PC-3 (cell line): ENCODE measurements at regions not wholly inside any gene's neighbourhood (a gene's known extent, or its start where the extent isn't known, plus 50 kb on each side); places are given as distances from the start of the nearest gene placed in this dataset.

Source experiments
- ATAC-seq: fragments of 200-7000 bp; cut with Tn5 transposase; 2 replicates; pipeline ENCODE4 v1.9.1; 2020; ENCODE audit warnings: mild to moderate bottlenecking, moderate library complexity
- BruUV-seq: library from RNA; stranded (reverse); fragments of 400-500 nt; replicated peaks from 2 replicates; lab custom pipeline; 2021; lab: Mats Ljungman, UMichigan
- CTCF ChIA-PET: fragments of 300-600 bp; sonication (Branson Sonifier 250); formaldehyde crosslinking; loops from one replicate; lab custom pipeline; 2022; ENCODE audit warnings: antibody characterized with exemption; lab: Charles Lee
- POLR2A ChIA-PET: fragments of 300-600 bp; sonication (Branson Sonifier 250); formaldehyde crosslinking; loops from one replicate; lab custom pipeline; 2022; ENCODE audit warnings: antibody characterized with exemption; ENCODE audit not compliant: unreplicated experiment; lab: Charles Lee
- DNase-seq: peaks from one replicate; pipeline ENCODE4 v3.0.0-alpha.2; 2015
- H2AFZ ChIP-seq: fragments of 300-600 bp; sonication (generic); 2 replicates; pipeline ENCODE4 v1.6.0; 2016; ENCODE audit warnings: antibody characterized with exemption, low read length
- H3F3A ChIP-seq: fragments of 300-600 bp; sonication (generic); one replicate; pipeline ENCODE4 v1.6.0; 2017; ENCODE audit warnings: antibody characterized with exemption, low read length, control low read depth, mild to moderate bottlenecking; ENCODE audit not compliant: unreplicated experiment
- H3K27ac ChIP-seq: fragments of 300-600 bp; sonication (generic); 2 replicates; pipeline ENCODE4 v1.5.1; 2016; ENCODE audit warnings: mild to moderate bottlenecking, low read length
- H3K27me3 ChIP-seq: fragments of 300-600 bp; sonication (generic); 2 replicates; pipeline ENCODE4 v1.6.1; 2016; ENCODE audit warnings: low read length, mixed read lengths
- H3K36me3 ChIP-seq: fragments of 300-600 bp; sonication (generic); 2 replicates; pipeline ENCODE4 v1.6.1; 2016; ENCODE audit warnings: low read depth, mixed run types, low read length, mixed read lengths
- H3K4me1 ChIP-seq: fragments of 300-600 bp; sonication (generic); 2 replicates; pipeline ENCODE4 v1.5.1; 2016; ENCODE audit warnings: low read length; ENCODE audit not compliant: insufficient read depth
- H3K4me2 ChIP-seq: fragments of 300-600 bp; sonication (generic); 2 replicates; pipeline ENCODE4 v1.6.0; 2016; ENCODE audit warnings: low read length
- H3K4me3 ChIP-seq: fragments of 300-600 bp; sonication (generic); 2 replicates; pipeline ENCODE4 v1.5.1; 2016; ENCODE audit warnings: mild to moderate bottlenecking, low read length, mixed read lengths
- H3K79me2 ChIP-seq: fragments of 300-600 bp; sonication (generic); 2 replicates; pipeline ENCODE4 v1.6.1; 2017; ENCODE audit warnings: low read length, mixed read lengths
- H3K9ac ChIP-seq: fragments of 300-600 bp; sonication (generic); 2 replicates; pipeline ENCODE4 v1.6.0; 2016; ENCODE audit warnings: mild to moderate bottlenecking, low read length
- H3K9me2 ChIP-seq: fragments of 300-600 bp; sonication (generic); replicated peaks from 2 replicates; pipeline ENCODE4 v1.6.1; 2016; ENCODE audit warnings: mixed run types, low read length, mixed read lengths
- H3K9me3 ChIP-seq: fragments of 300-600 bp; sonication (generic); 2 replicates; pipeline ENCODE4 v1.6.1; 2016; ENCODE audit warnings: low read length, mixed read lengths
- H4K20me1 ChIP-seq: fragments of 300-600 bp; sonication (generic); 2 replicates; pipeline ENCODE4 v1.6.1; 2016; ENCODE audit warnings: low read length, mixed read lengths
- CTCF ChIP-seq: fragments of 300-600 bp; sonication (generic); conservative IDR thresholded peaks from 2 replicates; pipeline ENCODE4 v1.5.1; 2017; ENCODE audit warnings: antibody characterized with exemption, low read depth, mild to moderate bottlenecking, low read length
- EZH2 ChIP-seq: fragments of 300-600 bp; sonication (generic); IDR thresholded peaks from one replicate; pipeline ENCODE4 v1.6.1; 2017; ENCODE audit warnings: antibody characterized with exemption, mild to moderate bottlenecking, low read length; ENCODE audit not compliant: unreplicated experiment
- EZH2phosphoT487 ChIP-seq: fragments of 300-600 bp; sonication (generic); IDR thresholded peaks from 2 replicates; pipeline ENCODE4 v1.6.1; 2018; ENCODE audit warnings: mild to moderate bottlenecking, antibody characterized with exemption, low read length, borderline replicate concordance
- intact Hi-C: fragments of 100-400 bp; cut with micrococcal nuclease; formaldehyde crosslinking; loops from 2 replicates; pipeline ENCODE4 v1.9.0; 2023

GRCh38 chr15:39191871-39192291, 389.0 kb upstream of the THBS1 start:
- no peak overlapping the region for H3K4me3 ChIP-seq
- H3K27me3 ChIP-seq = no peaks in the 10 kb centered on the region
- ChIA-PET CTCF (interaction anchor here (0.7 kb wide), 1 partner anchor 179 kb away, joined by 3 read pairs; no protein-coding TSS in a partner anchor), POLR2A (no interaction called here)
- H3K4me2 ChIP-seq = peak overlapping the region; percentile 15
- H2AFZ ChIP-seq = no peak overlapping the region
- peaks cover 83% of the 10 kb centered on the region for H3K4me1 ChIP-seq
- no peak overlapping the region for H3K9ac ChIP-seq
- H3K36me3 ChIP-seq = no peaks in the 10 kb centered on the region
- ATAC-seq = peak; percentile 4; the same call in 1 of the 2 replicates
- no peaks in the 10 kb centered on the region for H3F3A ChIP-seq
- intact Hi-C loops = no loop called here
- H4K20me1 ChIP-seq = no peaks in the 10 kb centered on the region
- H3K9me3 ChIP-seq = no peaks in the 10 kb centered on the region
- TF ChIP-seq CTCF (no peak), EZH2phosphoT487 (no peak), EZH2 (no peak)
- peaks cover 5% of the 10 kb centered on the region; the same call in 1 of the 2 replicates for H3K79me2 ChIP-seq
- BruUV-seq = no TSS peak
- H3K9me2 ChIP-seq = no peaks in the 10 kb centered on the region
- DNase-seq = peak; percentile 88
- H3K27ac ChIP-seq = peak overlapping the region; percentile 69

- POLR2A ChIA-PET = no interaction called here
- no peak for DNase-seq
- intact Hi-C loops = no loop called here
- Histone ChIP-seq H3K36me3 (no peaks in the 10 kb centered on the region), H3K27ac (peak overlapping the region; percentile 69), H3K4me2 (peak overlapping the region; percentile 15), H2AFZ (no peak overlapping the region), H3K79me2 (peaks cover 5% of the 10 kb centered on the region; the same call in 1 of the 2 replicates), H3K27me3 (no peaks in the 10 kb centered on the region), H3F3A (no peaks in the 10 kb centered on the region), H4K20me1 (no peaks in the 10 kb centered on the region), H3K9ac (no peak overlapping the region), H3K9me2 (no peaks in the 10 kb centered on the region), H3K4me1 (peaks cover 85% of the 10 kb centered on the region), H3K9me3 (no peaks in the 10 kb centered on the region), H3K4me3 (no peak overlapping the region)
- no peak for ATAC-seq
- CTCF ChIA-PET = interaction anchor here (0.6 to 0.7 kb wide), 2 partner anchors 103 to 179 kb away, joined by 3 read pairs; no protein-coding TSS in a partner anchor
- TF ChIP-seq CTCF (no peak), EZH2phosphoT487 (no peak), EZH2 (no peak)
- BruUV-seq = TSS peak; percentile 44
Measured at GRCh38 chr15:39192351-39192750, 388.5 kb upstream of the THBS1 start.

GRCh38 chr15:39192979-39193560, 387.8 kb upstream of the THBS1 start:
- no TSS peak for BruUV-seq
- Histone ChIP-seq H4K20me1 (no peaks in the 10 kb centered on the region), H3K9me3 (no peaks in the 10 kb centered on the region), H3K27me3 (no peaks in the 10 kb centered on the region), H3K27ac (peak overlapping the region; percentile 69), H3F3A (no peaks in the 10 kb centered on the region), H3K4me2 (no peak overlapping the region), H3K79me2 (peaks cover 5% of the 10 kb centered on the region; the same call in 1 of the 2 replicates), H2AFZ (no peak overlapping the region), H3K4me3 (no peak overlapping the region), H3K9ac (no peak overlapping the region), H3K4me1 (peaks cover 89% of the 10 kb centered on the region), H3K9me2 (no peaks in the 10 kb centered on the region), H3K36me3 (no peaks in the 10 kb centered on the region)
- TF ChIP-seq CTCF (no peak), EZH2phosphoT487 (no peak), EZH2 (no peak)
- ATAC-seq (no peak), DNase-seq (no peak)
- ChIA-PET CTCF (no interaction called here), POLR2A (no interaction called here)
- intact Hi-C loops = no loop called here
